GM12873 (cell line): ENCODE measurements at regions not wholly inside any gene's neighbourhood (a gene's known extent, or its start where the extent isn't known, plus 50 kb on each side); places are given as distances from the start of the nearest gene placed in this dataset.

ENCODE experiments used
- CTCF ChIP-seq: IDR thresholded peaks from 2 replicates; pipeline ENCODE4 v1.5.1; 2012; ENCODE audit warnings: low read depth, mild to moderate bottlenecking, moderate library complexity, low read length, control low read depth; ENCODE audit not compliant: insufficient read depth; ENCODE audit errors: missing control alignments

GRCh38 chr13:26821672-26822071 is 61.1 kb upstream of the GPR12 start:
- TF ChIP-seq CTCF: no peak

- TF ChIP-seq CTCF: no peak
These were observed 60.3 kb upstream of the GPR12 start for GRCh38 chr13:26820871-26821270.

GRCh38 chr13:26819046-26819445 is 58.5 kb upstream of the GPR12 start:
- no peak for TF ChIP-seq CTCF

DNA sequence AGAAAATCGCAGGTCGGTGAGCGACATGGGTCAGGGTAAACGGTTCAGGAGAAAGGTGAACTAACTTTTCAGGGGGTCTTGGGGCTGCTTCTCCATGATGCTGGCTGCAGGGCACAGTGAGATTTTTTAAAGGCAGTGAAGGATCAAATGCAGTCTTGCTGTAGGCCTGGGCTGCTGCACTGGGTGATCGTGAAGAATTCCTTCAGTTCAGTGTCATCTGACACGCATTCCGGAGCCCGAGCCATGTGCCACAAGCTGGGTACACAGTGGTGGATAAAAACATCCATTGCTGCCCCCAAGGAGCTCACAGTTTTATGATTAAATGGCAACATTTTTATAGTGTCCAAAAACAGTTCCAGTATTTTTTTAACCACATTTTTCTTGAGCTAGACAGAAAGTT is 56.3 kb upstream of the GPR12 start:
- TF ChIP-seq CTCF: no peak

DNA sequence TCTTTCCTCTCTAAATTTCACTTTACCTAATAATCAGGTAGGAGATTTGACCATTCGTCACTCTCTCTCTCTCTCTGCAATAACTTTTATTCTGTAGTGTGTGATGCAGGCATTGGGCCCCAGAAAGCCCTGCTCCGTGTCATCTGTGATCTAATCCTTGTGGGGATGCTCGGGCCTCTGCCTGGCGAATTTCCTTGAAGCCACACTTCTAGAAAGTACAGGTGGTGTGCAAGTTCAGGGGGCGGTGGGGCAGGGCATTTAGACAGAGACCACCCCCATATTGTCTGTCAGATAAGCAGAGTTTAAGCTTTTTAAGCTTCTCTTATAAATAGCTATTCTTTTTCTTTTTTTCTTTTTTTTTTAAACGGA is 53.4 kb upstream of the GPR12 start:
- TF ChIP-seq CTCF: no peak

DNA sequence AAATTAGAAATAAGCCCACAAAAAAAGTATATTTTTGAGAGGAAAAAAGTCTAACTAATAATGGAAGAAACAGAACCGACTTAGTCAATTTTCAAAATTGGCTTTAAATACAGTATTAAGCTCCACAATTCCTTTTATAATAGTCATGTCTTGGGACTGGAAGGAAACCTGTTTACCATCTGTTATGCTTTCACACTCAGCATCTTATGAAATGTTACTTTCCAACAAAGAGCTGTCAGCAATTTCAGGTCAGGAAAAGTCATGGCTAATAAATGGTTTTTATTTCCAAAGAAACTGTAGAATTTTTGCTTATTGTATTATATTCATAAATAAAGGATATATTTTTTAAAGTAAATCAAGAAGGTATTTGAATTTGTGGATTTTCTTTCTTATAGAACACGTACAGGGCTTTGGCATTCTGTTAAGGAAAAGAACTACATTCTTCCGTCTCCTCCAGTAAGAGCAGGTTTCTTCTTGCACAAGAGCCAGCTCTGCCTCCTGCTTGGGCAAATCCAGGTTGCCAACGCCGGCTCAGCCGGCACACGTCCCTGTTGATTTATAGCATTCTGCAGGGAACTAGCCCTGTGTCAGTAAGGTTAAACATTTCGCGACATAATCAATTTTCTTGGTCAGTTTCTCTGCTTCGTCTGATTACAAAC is 52.9 kb upstream of the GPR12 start:
- TF ChIP-seq CTCF: no peak

DNA sequence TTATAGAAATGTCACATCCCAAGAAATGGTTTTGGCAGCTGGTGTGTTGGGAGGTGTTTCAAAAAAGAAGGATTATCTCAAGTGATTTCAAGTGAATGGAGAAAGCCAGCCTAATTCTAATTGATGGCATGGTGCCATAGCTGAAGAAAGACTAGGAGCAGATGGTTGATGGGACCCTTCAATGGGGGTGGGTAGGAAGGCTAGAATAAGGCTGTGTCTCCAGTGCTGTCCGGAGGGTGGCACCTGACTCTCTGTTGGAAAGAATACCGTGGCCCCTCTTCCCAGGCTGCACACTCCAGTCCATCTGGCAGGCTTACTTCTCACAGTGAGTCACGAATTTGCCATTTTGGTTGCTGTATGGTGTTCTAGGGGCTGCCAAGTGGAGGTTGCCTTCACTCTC is 51.0 kb upstream of the GPR12 start:
- no peak for TF ChIP-seq CTCF
